H1 (cell line): ENCODE measurements at regions not wholly inside any gene's neighbourhood (a gene's known extent, or its start where the extent isn't known, plus 50 kb on each side); places are given as distances from the start of the nearest gene placed in this dataset.

Experiments used
- CTCF ChIA-PET: fragments of 300-600 bp; sonication (Branson Sonifier 250); formaldehyde crosslinking; loops from one replicate; lab custom pipeline; 2021; ENCODE audit not compliant: partially characterized antibody; lab: Charles Lee
- POLR2A ChIA-PET: fragments of 300-600 bp; sonication (Branson Sonifier 250); formaldehyde crosslinking; loops from one replicate; lab custom pipeline; 2021; ENCODE audit warnings: inconsistent platforms; ENCODE audit not compliant: partially characterized antibody; lab: Charles Lee
- DNase-seq, 2 experiments: peaks; one replicate each; pipeline versions ENCODE4 v3.0.0 to v3.0.0-alpha.2; 2010 to 2022; ENCODE audit warnings: low spot score in 2 of 2, low read depth in 1 of 2, mixed read lengths in 1 of 2
- FAIRE-seq: peaks from 2 replicates; lab custom pipeline; 2011; peaks lifted over from hg19 to GRCh38; lab: Jason Lieb, UNC
- H2AFZ ChIP-seq: 2 replicates; pipeline ENCODE4 v1.8.1; 2012; ENCODE audit warnings: low read length, inconsistent platforms
- H2AK5ac ChIP-seq: 2 replicates; pipeline ENCODE4 v1.6.1; 2013; ENCODE audit warnings: low read depth, low read length
- H2BK120ac ChIP-seq: replicated peaks from 2 replicates; pipeline ENCODE3; 2013; ENCODE audit warnings: low read depth, low read length, inconsistent platforms
- H2BK12ac ChIP-seq: 2 replicates; pipeline ENCODE4 v1.6.1; 2013; ENCODE audit warnings: low read depth, low read length
- H2BK15ac ChIP-seq: 2 replicates; pipeline ENCODE4 v1.6.1; 2013; ENCODE audit warnings: low read length
- H2BK20ac ChIP-seq: 2 replicates; pipeline ENCODE4 v1.6.1; 2013; ENCODE audit warnings: low read length
- H2BK5ac ChIP-seq: 2 replicates; pipeline ENCODE4 v1.6.1; 2013; ENCODE audit warnings: low read depth, low read length
- H3K14ac ChIP-seq: 2 replicates; pipeline ENCODE4 v1.6.1; 2013; ENCODE audit warnings: inconsistent platforms; ENCODE audit not compliant: insufficient read length
- H3K18ac ChIP-seq: 2 replicates; pipeline ENCODE4 v1.6.1; 2013; ENCODE audit warnings: low read length; ENCODE audit errors: extremely low read depth
- H3K23ac ChIP-seq: 2 replicates; pipeline ENCODE4 v1.6.1; 2013; ENCODE audit warnings: inconsistent platforms; ENCODE audit not compliant: insufficient read length
- H3K23me2 ChIP-seq: 2 replicates; pipeline ENCODE4 v1.6.1; 2013; ENCODE audit warnings: low read depth, low read length
- H3K27ac ChIP-seq: 2 replicates; pipeline ENCODE4 v1.6.1; 2011; ENCODE audit warnings: low read depth, low read length, inconsistent platforms
- H3K27me3 ChIP-seq, 4 experiments: replicated peaks in 1 of 4; 1 replicate in 1 of 4; 2 replicates in 3 of 4; pipeline versions ENCODE4 v1.6.1 to v1.8.1; 2011 to 2013; ENCODE audit warnings: low read length in 3 of 4, mild to moderate bottlenecking in 3 of 4, inconsistent platforms in 2 of 4, mixed read lengths in 2 of 4, moderate library complexity in 1 of 4; ENCODE audit not compliant: control insufficient read depth in 3 of 4, insufficient read depth in 3 of 4; ENCODE audit errors: extremely low read depth in 1 of 4
- H3K36me3 ChIP-seq, 4 experiments: 2 replicates each; pipeline versions ENCODE4 v1.6.1 to v1.8.1; 2011 to 2013; ENCODE audit warnings: mild to moderate bottlenecking in 4 of 4, low read length in 3 of 4, moderate library complexity in 2 of 4, control low read depth in 1 of 4, inconsistent platforms in 1 of 4; ENCODE audit not compliant: insufficient read depth in 4 of 4, control insufficient read depth in 2 of 4
- H3K4ac ChIP-seq: replicated peaks from 2 replicates; pipeline ENCODE3; 2013; ENCODE audit warnings: low read length, low read depth, mixed read lengths, inconsistent platforms; ENCODE audit not compliant: insufficient read length
- H3K4me1 ChIP-seq, 4 experiments: replicated peaks in 1 of 4; 1 replicate in 1 of 4; 2 replicates in 3 of 4; pipeline versions ENCODE4 v1.6.1 to v1.8.1; 2011 to 2013; ENCODE audit warnings: low read length in 3 of 4, inconsistent platforms in 2 of 4, mixed read lengths in 1 of 4; ENCODE audit not compliant: insufficient read depth in 4 of 4, control insufficient read depth in 3 of 4
- H3K4me2 ChIP-seq, 2 experiments: 2 replicates each; pipeline versions ENCODE4 v1.6.1 to v1.8.1; 2011 to 2013; ENCODE audit warnings: low read depth in 2 of 2, low read length in 2 of 2, control low read depth in 1 of 2, inconsistent platforms in 1 of 2, mild to moderate bottlenecking in 1 of 2; ENCODE audit not compliant: insufficient read depth in 1 of 2
- H3K4me3 ChIP-seq, 4 experiments: fragments of 200-600, 300-600 bp in 1 of 4; sonication (generic), shearing (Covaris generic), sonication (Bioruptor Twin) in 1 of 4; 2 replicates each; pipeline versions ENCODE4 v1.5.1 to v1.8.1; 2011 to 2016; ENCODE audit warnings: low read length in 4 of 4, low read depth in 3 of 4, control low read depth in 2 of 4, inconsistent platforms in 2 of 4, mild to moderate bottlenecking in 2 of 4, mixed read lengths in 1 of 4, moderate library complexity in 1 of 4; ENCODE audit not compliant: insufficient read depth in 2 of 4; ENCODE audit errors: extremely low read depth in 1 of 4
- H3K56ac ChIP-seq: replicated peaks from 2 replicates; pipeline ENCODE3; 2013; ENCODE audit warnings: low read depth, mild to moderate bottlenecking, mixed read lengths, low read length, inconsistent platforms; ENCODE audit not compliant: insufficient read length
- H3K79me1 ChIP-seq: 2 replicates; pipeline ENCODE4 v1.6.1; 2013; ENCODE audit warnings: low read depth, low read length, control low read depth
- H3K79me2 ChIP-seq, 2 experiments: 2 replicates each; pipeline versions ENCODE4 v1.6.1 to v1.8.1; 2012 to 2013; ENCODE audit warnings: low read length in 2 of 2, mild to moderate bottlenecking in 2 of 2, inconsistent platforms in 1 of 2; ENCODE audit not compliant: insufficient read depth in 2 of 2, control insufficient read depth in 1 of 2
- H3K9ac ChIP-seq, 4 experiments: replicated peaks in 1 of 4; 1 replicate in 1 of 4; 2 replicates in 3 of 4; pipeline versions ENCODE4 v1.6.1 to v1.8.1; 2011 to 2013; ENCODE audit warnings: low read depth in 3 of 4, low read length in 3 of 4, control low read depth in 2 of 4, mild to moderate bottlenecking in 2 of 4, moderate library complexity in 2 of 4, inconsistent platforms in 1 of 4; ENCODE audit errors: extremely low read depth in 1 of 4
- H3K9me3 ChIP-seq, 2 experiments: 2 replicates each; pipeline versions ENCODE4 v1.6.1 to v1.8.1; 2012 to 2013; ENCODE audit warnings: mild to moderate bottlenecking in 2 of 2, moderate library complexity in 2 of 2, control low read depth in 1 of 2, inconsistent platforms in 1 of 2, low read depth in 1 of 2, low read length in 1 of 2, mixed read lengths in 1 of 2; ENCODE audit not compliant: insufficient read depth in 2 of 2
- H4K20me1 ChIP-seq, 2 experiments: replicated peaks in 1 of 2; 2 replicates each; pipeline versions ENCODE3 to v1.8.1; 2011 to 2013; ENCODE audit warnings: inconsistent platforms in 2 of 2, low read length in 2 of 2, mild to moderate bottlenecking in 1 of 2; ENCODE audit not compliant: insufficient read depth in 2 of 2, control insufficient read depth in 1 of 2
- H4K5ac ChIP-seq: 2 replicates; pipeline ENCODE4 v1.6.1; 2013; ENCODE audit warnings: low read length, low read depth, mixed read lengths, inconsistent platforms; ENCODE audit not compliant: insufficient read length
- H4K8ac ChIP-seq: 2 replicates; pipeline ENCODE4 v1.8.0; 2013; ENCODE audit warnings: mild to moderate bottlenecking, moderate library complexity, low read length, inconsistent platforms; ENCODE audit not compliant: insufficient read depth; ENCODE audit errors: extremely low read depth
- H4K91ac ChIP-seq: replicated peaks from 2 replicates; pipeline ENCODE3; 2013; ENCODE audit warnings: low read length, mixed read lengths, inconsistent platforms; ENCODE audit not compliant: insufficient read length
- CBX8 ChIP-seq: fragments of 300-800, 300-1000 bp; sonication (generic); IDR thresholded peaks from 2 replicates; pipeline ENCODE4 v1.7.1; 2016; ENCODE audit warnings: low read depth, low read length, borderline replicate concordance
- EZH2 ChIP-seq: fragments of 200-600 bp; sonication (generic); IDR thresholded peaks from 2 replicates; pipeline ENCODE4 v1.7.1; 2012; ENCODE audit warnings: low read depth, mild to moderate bottlenecking, moderate library complexity, low read length, inconsistent platforms; ENCODE audit not compliant: severe bottlenecking
- MAFK ChIP-seq: IDR thresholded peaks from 2 replicates; pipeline ENCODE4 v1.6.1; 2012; ENCODE audit warnings: low read depth, mild to moderate bottlenecking, improper control_type of control experiment, low read length
- TCF12 ChIP-seq: IDR thresholded peaks from 2 replicates; pipeline ENCODE4 v1.6.1; 2011; ENCODE audit warnings: low read depth, mild to moderate bottlenecking, low read length
- WGBS, 2 experiments: shearing (Covaris generic) in 1 of 2; methylation state at CpG; one replicate each; pipeline versions ENCODE4 v1.1.6 to v1.1.7; 2013 to 2015; ENCODE audit warnings: low lambda C conversion rate in 2 of 2, mixed read lengths in 2 of 2, inconsistent platforms in 1 of 2, low coverage in 1 of 2, missing lambda C conversion rate in 1 of 2; ENCODE audit not compliant: insufficient replicate concordance in 2 of 2, insufficient coverage in 1 of 2, insufficient read length in 1 of 2; ENCODE audit errors: extremely low coverage in 1 of 2, missing lambda C conversion rate in 1 of 2; 5-methylcytosine and 5-hydroxymethylcytosine counted together

GRCh38 chr1:112133487-112133886 lies 144.0 kb upstream of the KCND3 start:
- WGBS, 2 experiments: 100% methylated on average over 1 of the region's 1 CpG; no CpG with 5 or more reads in 1 of the 2 experiments

More at GRCh38 chr1:112133487-112133886, 144.0 kb upstream of the KCND3 start:
- Histone ChIP-seq H3K9me3 (no peaks in the 10 kb centered on the region), H2BK20ac (no peak overlapping the region), H3K56ac (no peak overlapping the region), H2BK120ac (no peak overlapping the region), H3K4ac (no peak overlapping the region), H4K20me1 (no peaks in the 10 kb centered on the region), H3K23me2 (no peaks in the 10 kb centered on the region), H3K9ac (no peak overlapping the region), H3K14ac (no peak overlapping the region), H2BK12ac (no peak overlapping the region), H3K4me2 (no peak overlapping the region)
- no peak for FAIRE-seq
- no peak for DNase-seq
- TF ChIP-seq TCF12: no peak
- no peak for TF ChIP-seq MAFK
- no peak for TF ChIP-seq EZH2
- TF ChIP-seq CBX8: no peak
- TF ChIP-seq, all 59 proteins: peak for 0
- H3K23ac ChIP-seq: no peak overlapping the region
- POLR2A ChIA-PET: interaction anchor here (0.7 kb wide), 1 partner anchor 11 kb away, joined by 3 read pairs; no protein-coding TSS in a partner anchor
- no peaks in the 10 kb centered on the region for H3K4me1 ChIP-seq
- H2AFZ ChIP-seq: no peak overlapping the region
- H4K5ac ChIP-seq: no peak overlapping the region
- no peaks in the 10 kb centered on the region for H3K79me2 ChIP-seq
- H3K27me3 ChIP-seq: no peaks in the 10 kb centered on the region
- no peak overlapping the region for H2AK5ac ChIP-seq
- H3K36me3 ChIP-seq: no peaks in the 10 kb centered on the region; a peak in 1 of 8 replicates
- no peak overlapping the region for H3K18ac ChIP-seq
- H2BK15ac ChIP-seq: no peak overlapping the region
- H2BK5ac ChIP-seq: no peak overlapping the region
- no peak overlapping the region for H4K91ac ChIP-seq
- CTCF ChIA-PET: interaction anchor here (1.3 kb wide), 1 partner anchor 146 kb away, joined by 4 read pairs; no protein-coding TSS in a partner anchor
- H3K79me1 ChIP-seq: no peaks in the 10 kb centered on the region
- H4K8ac ChIP-seq: no peak overlapping the region
- H3K4me3 ChIP-seq: no peak overlapping the region
- H3K27ac ChIP-seq: no peak overlapping the region
